MM.1S (cell line): ENCODE measurements at regions not wholly inside any gene's neighbourhood (a gene's known extent, or its start where the extent isn't known, plus 50 kb on each side); places are given as distances from the start of the nearest gene placed in this dataset.

Experiments
- DNase-seq: peaks from one replicate; pipeline ENCODE4 v3.0.0-alpha.2; 2015
- H2AFZ ChIP-seq: fragments of 300-600 bp; sonication (generic); 2 replicates; pipeline ENCODE4 v1.6.0; 2016; ENCODE audit warnings: antibody characterized with exemption, low read length
- H3F3A ChIP-seq: fragments of 300-600 bp; sonication (generic); 2 replicates; pipeline ENCODE4 v1.6.1; 2016; ENCODE audit warnings: mild to moderate bottlenecking, antibody characterized with exemption, low read length, moderate library complexity, mixed read lengths; ENCODE audit not compliant: insufficient read depth
- H3K27ac ChIP-seq: fragments of 300-600 bp; sonication (generic); 2 replicates; pipeline ENCODE4 v1.5.1; 2016; ENCODE audit warnings: mild to moderate bottlenecking, low read length
- H3K27me3 ChIP-seq: fragments of 300-600 bp; sonication (generic); replicated peaks from 2 replicates; pipeline ENCODE4 v1.6.0; 2016; ENCODE audit warnings: low read length; ENCODE audit not compliant: insufficient read depth
- H3K36me3 ChIP-seq: fragments of 300-600 bp; sonication (generic); replicated peaks from 2 replicates; pipeline ENCODE4 v1.6.1; 2016; ENCODE audit warnings: mild to moderate bottlenecking, low read length, mixed read lengths; ENCODE audit not compliant: insufficient read depth
- H3K4me1 ChIP-seq: fragments of 300-600 bp; sonication (generic); 2 replicates; pipeline ENCODE4 v1.6.1; 2016; ENCODE audit warnings: low read length, mixed read lengths
- H3K4me2 ChIP-seq: fragments of 300-600 bp; sonication (generic); 2 replicates; pipeline ENCODE4 v1.6.0; 2016; ENCODE audit warnings: low read depth, low read length
- H3K4me3 ChIP-seq: fragments of 300-600 bp; sonication (generic); 2 replicates; pipeline ENCODE4 v1.5.1; 2016; ENCODE audit warnings: low read length, mixed read lengths
- H3K79me2 ChIP-seq: fragments of 300-600 bp; sonication (generic); 2 replicates; pipeline ENCODE4 v1.6.1; 2016; ENCODE audit warnings: mixed run types, low read length, mixed read lengths
- H3K9ac ChIP-seq: fragments of 300-600 bp; sonication (generic); 2 replicates; pipeline ENCODE4 v1.6.1; 2016; ENCODE audit warnings: low read length, mixed read lengths
- H3K9me2 ChIP-seq: fragments of 300-600 bp; sonication (generic); replicated peaks from 2 replicates; pipeline ENCODE4 v1.6.1; 2016; ENCODE audit warnings: mild to moderate bottlenecking, low read length, mixed read lengths; ENCODE audit not compliant: insufficient read depth
- H3K9me3 ChIP-seq: fragments of 300-600 bp; sonication (generic); replicated peaks from 2 replicates; pipeline ENCODE4 v1.6.1; 2016; ENCODE audit warnings: mild to moderate bottlenecking, low read length, mixed read lengths; ENCODE audit not compliant: insufficient read depth
- H4K20me1 ChIP-seq: fragments of 300-600 bp; sonication (generic); 2 replicates; pipeline ENCODE4 v1.6.1; 2016; ENCODE audit warnings: mild to moderate bottlenecking, low read length, moderate library complexity, mixed read lengths; ENCODE audit not compliant: insufficient read depth
- EZH2 ChIP-seq: fragments of 300-600 bp; sonication (generic); optimal IDR thresholded peaks from 2 replicates; pipeline ENCODE3; 2017; ENCODE audit warnings: low read depth, mild to moderate bottlenecking, antibody characterized with exemption, low read length, mixed read lengths
- EZH2phosphoT487 ChIP-seq: fragments of 300-600 bp; sonication (generic); IDR thresholded peaks from 2 replicates; pipeline ENCODE4 v1.6.1; 2018; ENCODE audit warnings: antibody characterized with exemption, low read length
- TF ChIP-seq, protein P1 (sequence below): fragments of 300-600 bp; sonication (generic); IDR thresholded peaks from 2 replicates; pipeline ENCODE4 v1.5.1; 2016; ENCODE audit warnings: antibody characterized with exemption, low read length, mixed read lengths

DNA sequence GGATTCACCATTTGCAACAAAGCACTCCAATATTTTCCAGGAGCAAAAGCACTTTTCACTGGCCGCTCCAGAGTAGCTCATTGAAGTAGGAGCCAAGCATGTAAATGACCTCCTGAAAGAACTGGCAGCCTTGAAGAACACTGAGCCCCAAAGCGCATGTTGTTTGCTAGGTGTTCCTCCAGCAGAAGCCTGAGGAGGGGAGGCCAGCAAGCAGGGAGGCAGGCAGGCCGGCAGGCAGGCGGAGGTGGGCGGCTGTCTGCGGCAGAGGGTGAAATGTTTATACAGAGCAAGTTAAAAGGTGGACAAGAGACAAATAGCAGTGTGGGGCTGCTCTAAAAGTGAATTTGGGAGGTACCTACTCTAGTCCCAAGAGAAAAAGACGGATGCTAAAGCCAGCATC lies 439.4 kb downstream of the CCDC91 start:
- Histone ChIP-seq H3K4me1 (no peaks in the 10 kb centered on the region), H3K9me2 (no peaks in the 10 kb centered on the region), H3K79me2 (no peaks in the 10 kb centered on the region), H2AFZ (no peak overlapping the region), H3K4me3 (no peak overlapping the region), H3K9me3 (no peaks in the 10 kb centered on the region), H3K27ac (no peak overlapping the region), H3K27me3 (no peaks in the 10 kb centered on the region), H3K36me3 (no peaks in the 10 kb centered on the region), H4K20me1 (no peaks in the 10 kb centered on the region), H3K9ac (no peak overlapping the region), H3F3A (no peaks in the 10 kb centered on the region), H3K4me2 (no peak overlapping the region)
- no peak for DNase-seq
- TF ChIP-seq, protein P1, sequence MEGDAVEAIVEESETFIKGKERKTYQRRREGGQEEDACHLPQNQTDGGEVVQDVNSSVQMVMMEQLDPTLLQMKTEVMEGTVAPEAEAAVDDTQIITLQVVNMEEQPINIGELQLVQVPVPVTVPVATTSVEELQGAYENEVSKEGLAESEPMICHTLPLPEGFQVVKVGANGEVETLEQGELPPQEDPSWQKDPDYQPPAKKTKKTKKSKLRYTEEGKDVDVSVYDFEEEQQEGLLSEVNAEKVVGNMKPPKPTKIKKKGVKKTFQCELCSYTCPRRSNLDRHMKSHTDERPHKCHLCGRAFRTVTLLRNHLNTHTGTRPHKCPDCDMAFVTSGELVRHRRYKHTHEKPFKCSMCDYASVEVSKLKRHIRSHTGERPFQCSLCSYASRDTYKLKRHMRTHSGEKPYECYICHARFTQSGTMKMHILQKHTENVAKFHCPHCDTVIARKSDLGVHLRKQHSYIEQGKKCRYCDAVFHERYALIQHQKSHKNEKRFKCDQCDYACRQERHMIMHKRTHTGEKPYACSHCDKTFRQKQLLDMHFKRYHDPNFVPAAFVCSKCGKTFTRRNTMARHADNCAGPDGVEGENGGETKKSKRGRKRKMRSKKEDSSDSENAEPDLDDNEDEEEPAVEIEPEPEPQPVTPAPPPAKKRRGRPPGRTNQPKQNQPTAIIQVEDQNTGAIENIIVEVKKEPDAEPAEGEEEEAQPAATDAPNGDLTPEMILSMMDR, result no peak

DNA sequence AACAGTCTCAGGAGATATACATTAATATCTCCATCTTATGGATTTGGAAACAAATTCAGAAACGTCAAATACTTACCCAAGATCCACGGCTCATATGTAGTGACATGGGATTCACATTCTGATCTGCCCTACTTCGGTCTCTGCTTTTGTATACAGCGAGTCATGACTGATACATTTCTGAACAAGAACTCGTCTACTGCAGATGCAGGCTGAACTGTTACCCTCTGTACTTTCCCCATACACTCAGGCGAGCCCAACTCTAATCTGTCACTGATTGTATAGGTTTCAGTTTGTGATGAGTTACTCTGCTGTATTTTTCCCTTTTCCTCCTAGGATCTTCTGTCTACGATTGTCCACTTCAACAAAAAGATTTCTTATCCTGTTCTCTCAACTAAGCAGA lies 441.6 kb downstream of the CCDC91 start:
- no peak overlapping the region for H3K4me2 ChIP-seq
- no peaks in the 10 kb centered on the region for H3K9me3 ChIP-seq
- TF ChIP-seq EZH2 (no peak), EZH2phosphoT487 (no peak)
- TF ChIP-seq, protein P1, result no peak
- H3K27ac ChIP-seq, result no peak overlapping the region
- no peaks in the 10 kb centered on the region for H3K36me3 ChIP-seq
- H4K20me1 ChIP-seq, result no peaks in the 10 kb centered on the region
- H2AFZ ChIP-seq, result no peak overlapping the region
- no peaks in the 10 kb centered on the region for H3F3A ChIP-seq
- H3K9me2 ChIP-seq, result no peaks in the 10 kb centered on the region
- no peak for DNase-seq
- H3K4me3 ChIP-seq, result no peak overlapping the region
- H3K9ac ChIP-seq, result no peak overlapping the region
- H3K4me1 ChIP-seq, result no peaks in the 10 kb centered on the region
- no peaks in the 10 kb centered on the region for H3K79me2 ChIP-seq
- H3K27me3 ChIP-seq, result no peaks in the 10 kb centered on the region

DNA sequence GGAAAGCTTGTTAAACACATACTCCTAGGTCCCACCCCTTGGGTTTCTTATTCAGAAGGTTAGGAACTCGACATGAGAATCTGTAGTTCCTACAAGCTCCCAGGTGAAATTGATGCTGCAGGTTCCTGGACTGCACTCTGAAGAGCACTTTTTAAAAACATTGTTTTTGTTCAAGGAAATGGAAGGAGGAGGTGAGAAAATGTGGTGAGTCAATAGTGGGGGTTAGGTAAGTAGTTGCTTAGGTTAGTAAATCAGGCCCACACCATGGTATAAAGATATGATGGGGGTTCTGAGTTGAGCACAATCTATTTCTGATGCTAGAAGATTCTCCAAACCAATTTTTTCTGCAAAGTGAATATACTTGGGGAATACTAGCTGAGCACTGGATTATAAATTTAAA lies 450.3 kb downstream of the CCDC91 start:
- Histone ChIP-seq H3K36me3 (no peaks in the 10 kb centered on the region), H3K4me3 (no peak overlapping the region), H3K4me2 (no peak overlapping the region), H3K9ac (no peak overlapping the region), H3F3A (no peaks in the 10 kb centered on the region), H3K4me1 (no peaks in the 10 kb centered on the region), H2AFZ (no peak overlapping the region), H3K9me2 (no peaks in the 10 kb centered on the region), H3K27me3 (no peaks in the 10 kb centered on the region), H4K20me1 (no peaks in the 10 kb centered on the region), H3K9me3 (no peaks in the 10 kb centered on the region), H3K79me2 (no peaks in the 10 kb centered on the region), H3K27ac (no peak overlapping the region)
- DNase-seq, result no peak
- TF ChIP-seq EZH2phosphoT487 (no peak), EZH2 (no peak)
- TF ChIP-seq, protein P1, result no peak

DNA sequence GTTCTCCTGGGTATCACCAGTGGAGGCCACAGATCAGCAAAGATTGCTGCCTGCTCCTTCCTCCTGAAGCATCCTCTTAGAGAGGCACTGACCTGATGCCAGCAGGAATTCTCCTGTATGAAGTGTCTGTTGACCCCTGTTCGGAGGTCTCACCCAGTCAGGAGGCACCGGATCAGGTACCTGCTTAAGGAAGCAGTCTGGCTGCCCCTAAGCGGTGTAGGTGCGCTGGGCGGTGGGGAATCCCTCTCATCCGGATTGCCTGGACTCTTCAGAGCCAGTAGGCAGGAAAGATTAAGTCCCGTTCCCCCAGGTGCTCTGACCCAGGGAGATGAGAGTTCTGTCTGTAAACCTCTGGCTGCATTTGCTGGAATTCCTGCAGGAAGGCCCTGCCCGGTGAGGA lies 455.2 kb downstream of the CCDC91 start:
- Histone ChIP-seq H3K27me3 (no peaks in the 10 kb centered on the region), H4K20me1 (no peaks in the 10 kb centered on the region)

More for the DNA sequence above, 455.2 kb downstream of the CCDC91 start:
- H3K4me3 ChIP-seq, result no peak overlapping the region
- no peak overlapping the region for H3K4me2 ChIP-seq
- no peak overlapping the region for H3K9ac ChIP-seq
- no peaks in the 10 kb centered on the region for H3F3A ChIP-seq
- H3K27ac ChIP-seq, result no peak overlapping the region
- TF ChIP-seq, protein P1, result no peak
- TF ChIP-seq EZH2phosphoT487, result no peak
- TF ChIP-seq EZH2, result no peak
- no peaks in the 10 kb centered on the region for H3K36me3 ChIP-seq
- no peaks in the 10 kb centered on the region for H3K9me2 ChIP-seq
- no peaks in the 10 kb centered on the region for H3K9me3 ChIP-seq
- no peak overlapping the region for H2AFZ ChIP-seq
- DNase-seq, result no peak
- H3K79me2 ChIP-seq, result no peaks in the 10 kb centered on the region
- H3K4me1 ChIP-seq, result no peaks in the 10 kb centered on the region
